Heart left ventricle (tissue), 16 donors: ENCODE measurements at regions not wholly inside any gene's neighbourhood (a gene's known extent, or its start where the extent isn't known, plus 50 kb on each side); places are given as distances from the start of the nearest gene placed in this dataset.

ENCODE experiments used
- ATAC-seq, 4 donors: fragments of 200-7000 bp; cut with Tn5 transposase; one replicate each; pipeline ENCODE4 v1.9.1; 2020 to 2022; ENCODE audit warnings: moderate library complexity in 4 of 4, mild to moderate bottlenecking in 3 of 4, moderate number of reproducible peaks in 1 of 4
- DNase-seq, 5 donors: peaks; one replicate each; pipeline ENCODE4 v3.0.0-alpha.2; 2020
- H3K27ac ChIP-seq, 12 donors: fragments of 200-600 bp; sonication (generic) in 4 of 12; one replicate each; pipeline versions ENCODE4 v1.5.0 to v1.8.0; 2016 to 2022; ENCODE audit warnings: mild to moderate bottlenecking in 2 of 12
- H3K27me3 ChIP-seq, 9 donors: fragments of 200-600 bp; sonication (generic) in 2 of 9; one replicate each; pipeline versions ENCODE4 v1.5.1 to v1.8.0; 2016 to 2022; ENCODE audit warnings: mild to moderate bottlenecking in 3 of 9
- H3K36me3 ChIP-seq, 9 donors: fragments of 200-600 bp; sonication (generic) in 2 of 9; one replicate each; pipeline versions ENCODE4 v1.5.0 to v1.8.0; 2018 to 2022; ENCODE audit warnings: mild to moderate bottlenecking in 2 of 9
- H3K4me1 ChIP-seq, 12 donors: fragments of 200-600 bp; sonication (generic) in 4 of 12; one replicate each; pipeline versions ENCODE4 v1.5.0 to v1.8.0; 2016 to 2022; ENCODE audit warnings: mild to moderate bottlenecking in 3 of 12
- H3K4me3 ChIP-seq, 12 donors: fragments of 200-600 bp; sonication (generic) in 4 of 12; one replicate each; pipeline versions ENCODE4 v1.5.0 to v1.8.0; 2017 to 2022; ENCODE audit warnings: mild to moderate bottlenecking in 9 of 12, moderate library complexity in 4 of 12
- H3K9me3 ChIP-seq, 12 donors: fragments of 200-600 bp; sonication (generic) in 4 of 12; one replicate each; pipeline versions ENCODE4 v1.5.0 to v1.8.0; 2016 to 2022; ENCODE audit warnings: mild to moderate bottlenecking in 1 of 12
- POLR2A ChIP-seq, 2 donors: fragments of 450-650 bp; IDR thresholded peaks; one replicate each; pipeline ENCODE4 v1.6.1; 2017; ENCODE audit warnings: antibody characterized with exemption in 2 of 2, mild to moderate bottlenecking in 2 of 2, moderate library complexity in 2 of 2
- WGBS, 4 donors: extraction: QIAGEN DNeasy Blood & Tissue Kit in 2 of 4; methylation state at CpG; one replicate each; pipeline versions ENCODE4 v1.1.5 to v1.1.7; 2013 to 2018; 5-methylcytosine and 5-hydroxymethylcytosine counted together
- intact Hi-C, 10 donors: fragments of 100-400 bp; cut with DNase I; formaldehyde crosslinking; loops; one replicate each; pipeline versions ENCODE4 v1.11.1 to v1.14.2; 2022
- TF ChIP-seq, protein P1 (sequence below), 12 donors: fragments of 200-600 bp; sonication (generic) in 4 of 12; IDR thresholded peaks; one replicate each; pipeline versions ENCODE4 v1.5.0 to v1.8.0; 2018 to 2022; ENCODE audit warnings: antibody characterized with exemption in 12 of 12, mild to moderate bottlenecking in 5 of 12
- donor health status: ischemic (EF 13 %, LVEDD 7.1; RV severe dilation, severe dysfunction).
- donor health status: healthy with polysubstance abuse.
- donor health status: DM: no; HTN: yes; CAD: no.
- donor health status: DM: no; HTN: no; CAD: no.
- donor health status: ischemic (EF 25% LVEDD 6.9; RV normal size, moderate dysfunction).
- donor health status: ischemic (EF 25% LVEDD 5.7; RV mildly dilated, moderate dysfunction).
- donor health status: healthy.
- donor health status: DM: yes; HTN: yes; CAD: no.
- donor health status: ischemic (EF 35%, LVEDD 5.7; RV mildly dilated, moderate dysfunction).
- donor health status: nonischemic (EF 11% LVEDD 7.7; RV severe dilation, severe dysfunction).
- donor health status: DM: yes; HTN: yes; CAD: no.
- donor health status: PGD.
- donor health status: ischemic (EF 29% LVEDD 5.4; RV normal size, mild dysfunction).
- donor health status: nonischemic (EF 23%, LVEDD 6.1; RV moderate dilation, normal function).

DNA sequence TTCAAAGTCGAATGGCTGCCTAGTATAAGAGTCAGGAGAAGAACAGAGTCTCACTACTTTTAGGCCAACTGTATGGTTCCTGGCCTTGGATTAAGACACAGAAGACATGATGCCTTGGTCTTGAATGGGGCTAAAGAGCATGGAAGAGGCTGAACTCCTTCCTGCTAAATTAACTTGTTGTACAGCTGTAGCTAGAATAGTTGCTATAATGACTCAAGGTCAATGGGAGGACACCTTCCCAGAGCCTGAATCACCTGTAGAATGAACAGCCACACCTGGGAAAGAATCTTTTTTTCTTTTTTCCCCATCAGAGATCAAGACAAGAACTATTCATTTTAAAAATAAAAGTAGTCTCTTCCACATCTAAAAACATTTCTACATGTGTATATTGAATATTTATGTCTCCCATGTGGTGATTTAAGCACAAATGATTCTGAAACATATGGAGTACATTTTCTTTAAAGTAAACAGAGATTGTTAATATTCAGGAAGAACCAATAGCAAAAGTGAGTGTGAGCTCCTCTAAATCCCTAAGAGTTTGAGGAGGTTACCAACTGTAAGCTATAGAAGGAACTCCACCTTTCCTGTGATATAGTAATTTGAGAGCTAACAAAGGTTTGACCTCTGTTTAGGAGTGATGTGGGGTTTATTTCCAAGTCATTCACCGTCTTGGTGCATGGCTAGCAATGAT is 191.3 kb downstream of the TGFB2 start:
- Histone ChIP-seq H3K27me3 (no peaks in the 10 kb centered on the region), H3K9me3 (no peaks in the 10 kb centered on the region), H3K4me1 (no peaks in the 10 kb centered on the region), H3K36me3 (no peaks in the 10 kb centered on the region), H3K4me3 (no peak overlapping the region), H3K27ac (no peak overlapping the region)
- no peak for TF ChIP-seq POLR2A (IDR thresholded peaks at IDR 0.05)
- TF ChIP-seq, protein P1, sequence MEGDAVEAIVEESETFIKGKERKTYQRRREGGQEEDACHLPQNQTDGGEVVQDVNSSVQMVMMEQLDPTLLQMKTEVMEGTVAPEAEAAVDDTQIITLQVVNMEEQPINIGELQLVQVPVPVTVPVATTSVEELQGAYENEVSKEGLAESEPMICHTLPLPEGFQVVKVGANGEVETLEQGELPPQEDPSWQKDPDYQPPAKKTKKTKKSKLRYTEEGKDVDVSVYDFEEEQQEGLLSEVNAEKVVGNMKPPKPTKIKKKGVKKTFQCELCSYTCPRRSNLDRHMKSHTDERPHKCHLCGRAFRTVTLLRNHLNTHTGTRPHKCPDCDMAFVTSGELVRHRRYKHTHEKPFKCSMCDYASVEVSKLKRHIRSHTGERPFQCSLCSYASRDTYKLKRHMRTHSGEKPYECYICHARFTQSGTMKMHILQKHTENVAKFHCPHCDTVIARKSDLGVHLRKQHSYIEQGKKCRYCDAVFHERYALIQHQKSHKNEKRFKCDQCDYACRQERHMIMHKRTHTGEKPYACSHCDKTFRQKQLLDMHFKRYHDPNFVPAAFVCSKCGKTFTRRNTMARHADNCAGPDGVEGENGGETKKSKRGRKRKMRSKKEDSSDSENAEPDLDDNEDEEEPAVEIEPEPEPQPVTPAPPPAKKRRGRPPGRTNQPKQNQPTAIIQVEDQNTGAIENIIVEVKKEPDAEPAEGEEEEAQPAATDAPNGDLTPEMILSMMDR (IDR thresholded peaks at IDR 0.05), result no peak
- no peak for ATAC-seq
- intact Hi-C loops, result no loop called here
- DNase-seq, result no peak
- 76 to 81% (median 80%) methylated on average over 2 of the region's 2 CpGs for WGBS, 4 donors

DNA sequence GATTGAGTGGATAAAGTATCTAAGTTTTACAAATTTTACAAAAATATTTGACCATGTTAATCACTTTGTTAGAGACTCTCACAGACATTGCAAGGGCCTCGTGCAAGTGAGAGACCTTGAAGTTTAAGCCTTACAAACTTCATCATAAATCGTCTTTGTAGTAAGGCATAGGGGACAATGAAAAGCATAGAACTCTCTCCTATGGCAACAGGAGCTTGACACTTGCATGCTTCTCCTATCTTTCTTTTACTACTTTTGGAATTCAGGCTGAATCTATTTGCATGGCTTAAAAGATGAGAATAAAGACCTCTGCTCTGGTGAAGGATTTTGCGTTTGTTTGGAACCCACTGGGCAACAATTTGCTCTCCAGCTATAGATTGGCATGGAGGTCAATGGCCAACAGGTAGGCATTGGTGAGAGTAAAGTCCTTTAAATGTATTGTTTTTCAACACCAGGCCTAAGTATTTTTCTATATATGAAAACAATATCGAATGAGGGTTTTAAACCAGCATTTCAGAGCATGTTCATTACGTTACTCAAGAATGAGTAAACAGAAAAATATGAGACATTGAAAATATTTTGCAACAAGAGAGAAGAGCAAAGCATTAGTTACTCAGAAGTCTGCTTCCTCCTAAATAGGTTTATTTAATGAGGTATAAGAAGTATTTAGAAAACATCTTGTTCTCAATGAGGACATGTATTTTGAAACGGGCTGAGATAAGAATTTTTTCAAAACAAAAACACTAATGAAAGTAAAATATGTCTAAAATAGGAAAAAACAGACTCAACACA is 192.2 kb downstream of the TGFB2 start:
- no peak overlapping the region for H3K27ac ChIP-seq
- no peak for DNase-seq
- H3K4me3 ChIP-seq, result no peak overlapping the region
- WGBS, 4 donors, result 86 to 89% (median 87%) methylated on average over 6 of the region's 6 CpGs
- no peaks in the 10 kb centered on the region for H3K4me1 ChIP-seq
- intact Hi-C loops, result no loop called here
- no peaks in the 10 kb centered on the region for H3K27me3 ChIP-seq
- H3K9me3 ChIP-seq, result no peaks in the 10 kb centered on the region
- H3K36me3 ChIP-seq, result no peaks in the 10 kb centered on the region
- no peak for TF ChIP-seq POLR2A (IDR thresholded peaks at IDR 0.05)
- TF ChIP-seq, protein P1 (IDR thresholded peaks at IDR 0.05), result no peak
- peak in 1 of 4 donors; percentile 28 for ATAC-seq

GRCh38 chr1:218538341-218538740 is 193.2 kb downstream of the TGFB2 start:
- Histone ChIP-seq H3K27ac (no peak overlapping the region), H3K4me3 (no peak overlapping the region), H3K9me3 (no peaks in the 10 kb centered on the region), H3K4me1 (no peaks in the 10 kb centered on the region), H3K36me3 (no peaks in the 10 kb centered on the region), H3K27me3 (no peaks in the 10 kb centered on the region)
- ATAC-seq (no peak), DNase-seq (no peak)
- TF ChIP-seq, protein P1 (IDR thresholded peaks at IDR 0.05), result no peak
- TF ChIP-seq POLR2A (IDR thresholded peaks at IDR 0.05), result no peak
- WGBS, 4 donors, result 78 to 92% (median 91%) methylated on average over 2 of the region's 2 CpGs
- intact Hi-C loops, result no loop called here

- TF ChIP-seq, protein P1 (IDR thresholded peaks at IDR 0.05), result peak in 2 of 12 donors; percentile 7 to 8
- no peak for TF ChIP-seq POLR2A (IDR thresholded peaks at IDR 0.05)
- DNase-seq (no peak), ATAC-seq (no peak)
- Histone ChIP-seq H3K4me3 (no peak overlapping the region), H3K9me3 (no peaks in the 10 kb centered on the region), H3K4me1 (no peaks in the 10 kb centered on the region), H3K27me3 (no peaks in the 10 kb centered on the region), H3K36me3 (no peaks in the 10 kb centered on the region), H3K27ac (no peak overlapping the region)
- 55 to 98% (median 96%) methylated on average over 1 of the region's 1 CpG for WGBS, 4 donors
- intact Hi-C loops, result loop anchor here in 1 of 10 donors (5.0 kb wide), 1 partner anchor 199 kb away; the partner anchor contains the start of gene TGFB2
Measured at GRCh38 chr1:218546314-218546713, 201.2 kb downstream of the TGFB2 start.
